Endothelial cell of umbilical vein (primary cell): ENCODE measurements at regions not wholly inside any gene's neighbourhood (a gene's known extent, or its start where the extent isn't known, plus 50 kb on each side); places are given as distances from the start of the nearest gene placed in this dataset.

Source experiments
- EZH2 ChIP-seq: IDR thresholded peaks from 2 replicates; pipeline ENCODE4 v1.6.1; 2012; ENCODE audit warnings: borderline replicate concordance, low read depth, mild to moderate bottlenecking, moderate library complexity, low read length, inconsistent platforms; ENCODE audit not compliant: severe bottlenecking
- FOS ChIP-seq: IDR thresholded peaks from 2 replicates; pipeline ENCODE4 v1.6.1; 2011; ENCODE audit warnings: mild to moderate bottlenecking, low read length, moderate library complexity, borderline replicate concordance; ENCODE audit not compliant: insufficient read depth
- GATA2 ChIP-seq: IDR thresholded peaks from 2 replicates; pipeline ENCODE4 v1.7.0; 2011; ENCODE audit warnings: low read depth, mild to moderate bottlenecking, moderate library complexity, mixed read lengths, low read length; ENCODE audit not compliant: insufficient read length, insufficient read depth
- JUN ChIP-seq: IDR thresholded peaks from 2 replicates; pipeline ENCODE4 v1.6.1; 2011; ENCODE audit warnings: borderline replicate concordance, low read depth; ENCODE audit not compliant: insufficient read length, insufficient read depth
- MYC ChIP-seq: IDR thresholded peaks from one replicate; pipeline ENCODE4 v1.6.1; 2011; ENCODE audit warnings: mild to moderate bottlenecking, low read depth, low read length
- POLR2A ChIP-seq: IDR thresholded peaks from 2 replicates; pipeline ENCODE4 v1.6.1; 2012; ENCODE audit warnings: low read depth, mild to moderate bottlenecking, control low read depth, low read length
- POLR2AphosphoS5 ChIP-seq: IDR thresholded peaks from 2 replicates; pipeline ENCODE4 v1.6.1; 2012; ENCODE audit warnings: low read depth, mild to moderate bottlenecking, control low read depth, low read length, moderate library complexity; ENCODE audit not compliant: insufficient read depth
- TF ChIP-seq, protein P1 (sequence below): IDR thresholded peaks from 2 replicates; pipeline ENCODE4 v1.6.1; 2011; ENCODE audit not compliant: insufficient read depth, insufficient read length
- TF ChIP-seq, protein P2 (sequence below), 2 donors: IDR thresholded peaks; 1 replicate in 1 of 2; 2 replicates in 1 of 2; pipeline ENCODE4 v1.5.1; 2011; ENCODE audit warnings: low read length in 2 of 2, mild to moderate bottlenecking in 2 of 2, moderate library complexity in 2 of 2, control low read depth in 1 of 2, inconsistent platforms in 1 of 2, low read depth in 1 of 2; ENCODE audit not compliant: insufficient read depth in 1 of 2; ENCODE audit errors: extremely low read depth in 1 of 2

DNA sequence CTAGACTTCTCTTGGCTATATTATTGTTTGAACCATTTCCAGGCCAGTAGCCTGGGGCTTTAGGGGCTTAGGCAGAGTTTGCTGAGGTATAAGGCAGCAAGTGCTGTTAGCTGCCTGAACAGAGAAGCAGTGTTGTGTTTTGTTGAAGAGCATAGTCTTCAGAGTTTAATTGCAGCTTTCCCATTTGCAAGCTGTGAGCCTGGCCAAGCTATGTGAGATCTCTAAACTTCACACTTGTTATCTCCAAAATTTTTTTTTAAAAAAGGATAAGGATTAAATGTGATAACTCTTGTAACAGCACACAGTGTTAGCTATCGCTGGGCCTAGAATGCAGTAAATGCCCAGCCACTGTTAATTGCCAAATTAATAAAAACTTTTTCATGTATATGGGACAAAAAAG, 782.4 kb downstream of the REEP3 start:
- TF ChIP-seq POLR2A = no peak
- no peak for TF ChIP-seq POLR2AphosphoS5
- no peak for TF ChIP-seq EZH2
- TF ChIP-seq, protein P1, sequence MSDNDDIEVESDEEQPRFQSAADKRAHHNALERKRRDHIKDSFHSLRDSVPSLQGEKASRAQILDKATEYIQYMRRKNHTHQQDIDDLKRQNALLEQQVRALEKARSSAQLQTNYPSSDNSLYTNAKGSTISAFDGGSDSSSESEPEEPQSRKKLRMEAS = no peak
- TF ChIP-seq, protein P2, sequence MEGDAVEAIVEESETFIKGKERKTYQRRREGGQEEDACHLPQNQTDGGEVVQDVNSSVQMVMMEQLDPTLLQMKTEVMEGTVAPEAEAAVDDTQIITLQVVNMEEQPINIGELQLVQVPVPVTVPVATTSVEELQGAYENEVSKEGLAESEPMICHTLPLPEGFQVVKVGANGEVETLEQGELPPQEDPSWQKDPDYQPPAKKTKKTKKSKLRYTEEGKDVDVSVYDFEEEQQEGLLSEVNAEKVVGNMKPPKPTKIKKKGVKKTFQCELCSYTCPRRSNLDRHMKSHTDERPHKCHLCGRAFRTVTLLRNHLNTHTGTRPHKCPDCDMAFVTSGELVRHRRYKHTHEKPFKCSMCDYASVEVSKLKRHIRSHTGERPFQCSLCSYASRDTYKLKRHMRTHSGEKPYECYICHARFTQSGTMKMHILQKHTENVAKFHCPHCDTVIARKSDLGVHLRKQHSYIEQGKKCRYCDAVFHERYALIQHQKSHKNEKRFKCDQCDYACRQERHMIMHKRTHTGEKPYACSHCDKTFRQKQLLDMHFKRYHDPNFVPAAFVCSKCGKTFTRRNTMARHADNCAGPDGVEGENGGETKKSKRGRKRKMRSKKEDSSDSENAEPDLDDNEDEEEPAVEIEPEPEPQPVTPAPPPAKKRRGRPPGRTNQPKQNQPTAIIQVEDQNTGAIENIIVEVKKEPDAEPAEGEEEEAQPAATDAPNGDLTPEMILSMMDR (IDR thresholded peaks at IDR 0.05; ENCODE audit: extremely low read depth in 1 of 2, insufficient read depth in 1 of 2, low read depth in 1 of 2, low read length in 2 of 2) = no peak
- TF ChIP-seq FOS = no peak
- no peak for TF ChIP-seq MYC
- no peak for TF ChIP-seq JUN
- no peak for TF ChIP-seq GATA2
